Neural cell (in vitro differentiated cells): ENCODE measurements at regions not wholly inside any gene's neighbourhood (a gene's known extent, or its start where the extent isn't known, plus 50 kb on each side); places are given as distances from the start of the nearest gene placed in this dataset.

Experiments used
- H2AFZ ChIP-seq: fragments of 200-600, 300-800 bp; sonication (generic), shearing (Covaris generic); 2 replicates; pipeline ENCODE4 v1.6.0; 2014; ENCODE audit warnings: low read depth, mild to moderate bottlenecking, antibody characterized with exemption, low read length, moderate library complexity
- H3F3A ChIP-seq: fragments of 200-600 bp; shearing (Covaris generic); 2 replicates; pipeline ENCODE4 v1.6.1; 2016; ENCODE audit warnings: mild to moderate bottlenecking, moderate library complexity, mixed read lengths, antibody characterized with exemption, low read length; ENCODE audit not compliant: insufficient read depth, poor library complexity, severe bottlenecking
- H3K27ac ChIP-seq: fragments of 200-600, 300-800 bp; sonication (generic), shearing (Covaris generic); 2 replicates; pipeline ENCODE4 v1.5.1; 2014; ENCODE audit warnings: mild to moderate bottlenecking, low read length, moderate library complexity
- H3K27me3 ChIP-seq: fragments of 300-800, 200-600 bp; sonication (generic), shearing (Covaris generic); 2 replicates; pipeline ENCODE4 v1.6.0; 2014; ENCODE audit warnings: mild to moderate bottlenecking, low read depth, low read length, moderate library complexity; ENCODE audit not compliant: insufficient read depth
- H3K36me3 ChIP-seq: fragments of 300-800, 200-600 bp; sonication (generic), shearing (Covaris generic); 2 replicates; pipeline ENCODE4 v1.5.1; 2014; ENCODE audit warnings: mild to moderate bottlenecking, antibody characterized with exemption, low read length, moderate library complexity; ENCODE audit not compliant: insufficient read depth
- H3K4me2 ChIP-seq: fragments of 300-800, 200-600 bp; sonication (generic), shearing (Covaris generic); 2 replicates; pipeline ENCODE4 v1.6.0; 2014; ENCODE audit warnings: mild to moderate bottlenecking, low read length
- H3K4me3 ChIP-seq: fragments of 300-800, 200-600 bp; sonication (generic), shearing (Covaris generic); 2 replicates; pipeline ENCODE4 v1.5.1; 2014; ENCODE audit warnings: mild to moderate bottlenecking, low read length, moderate library complexity
- H3K79me2 ChIP-seq: fragments of 200-600 bp; shearing (Covaris generic); replicated peaks from 2 replicates; pipeline ENCODE4 v1.6.0; 2014; ENCODE audit warnings: mild to moderate bottlenecking, low read length, moderate library complexity; ENCODE audit not compliant: insufficient read depth
- H3K9ac ChIP-seq: fragments of 300-800, 200-600 bp; sonication (generic), shearing (Covaris generic); 2 replicates; pipeline ENCODE4 v1.6.1; 2016; ENCODE audit warnings: mild to moderate bottlenecking, low read length, mixed read lengths
- H3K9me2 ChIP-seq: fragments of 200-600 bp; shearing (Covaris generic); 2 replicates; pipeline ENCODE4 v1.6.1; 2016; ENCODE audit warnings: mild to moderate bottlenecking, low read length, mixed read lengths; ENCODE audit not compliant: insufficient read depth
- H3K9me3 ChIP-seq: fragments of 200-600, 300-800 bp; sonication (generic), shearing (Covaris generic); 2 replicates; pipeline ENCODE4 v1.6.1; 2016; ENCODE audit warnings: mild to moderate bottlenecking, mixed run types, low read length, moderate library complexity, mixed read lengths
- H4K20me1 ChIP-seq: fragments of 200-600 bp; shearing (Covaris generic); 2 replicates; pipeline ENCODE4 v1.6.1; 2016; ENCODE audit warnings: mild to moderate bottlenecking, mixed run types; ENCODE audit not compliant: insufficient read depth
- EP300 ChIP-seq: fragments of 450-650 bp; conservative IDR thresholded peaks from 2 replicates; pipeline ENCODE4 v1.6.1; 2014; ENCODE audit warnings: antibody characterized with exemption, mild to moderate bottlenecking, moderate library complexity; ENCODE audit not compliant: poor library complexity, severe bottlenecking
- EZH2 ChIP-seq: fragments of 200-600, 300-800 bp; shearing (Covaris generic), sonication (generic); IDR thresholded peaks from 2 replicates; pipeline ENCODE4 v1.6.1; 2014; ENCODE audit warnings: antibody characterized with exemption, low read length, borderline replicate concordance, mild to moderate bottlenecking; ENCODE audit not compliant: insufficient read depth, poor library complexity, severe bottlenecking
- MXI1 ChIP-seq: fragments of 450-650 bp; conservative IDR thresholded peaks from 2 replicates; pipeline ENCODE4 v1.6.1; 2014; ENCODE audit warnings: antibody characterized with exemption, mild to moderate bottlenecking; ENCODE audit not compliant: poor library complexity, severe bottlenecking
- POLR2AphosphoS5 ChIP-seq: IDR thresholded peaks from 2 replicates; pipeline ENCODE4 v1.6.1; 2012
- RAD21 ChIP-seq: fragments of 450-650 bp; conservative IDR thresholded peaks from 2 replicates; pipeline ENCODE4 v1.6.1; 2014; ENCODE audit warnings: antibody characterized with exemption, mild to moderate bottlenecking, moderate library complexity
- REST ChIP-seq: IDR thresholded peaks from 2 replicates; pipeline ENCODE4 v1.6.1; 2012; ENCODE audit warnings: borderline replicate concordance
- SMC3 ChIP-seq: fragments of 450-650 bp; conservative IDR thresholded peaks from 2 replicates; pipeline ENCODE4 v1.6.1; 2014; ENCODE audit warnings: antibody characterized with exemption, mild to moderate bottlenecking, moderate library complexity; ENCODE audit not compliant: poor library complexity
- TAF1 ChIP-seq: IDR thresholded peaks from 2 replicates; pipeline ENCODE4 v1.6.1; 2012; ENCODE audit warnings: low read depth
- TF ChIP-seq, protein P1 (sequence below): fragments of 450-650 bp; IDR thresholded peaks from 2 replicates; pipeline ENCODE4 v1.5.1; 2014; ENCODE audit warnings: antibody characterized with exemption, mild to moderate bottlenecking, moderate library complexity; ENCODE audit not compliant: poor library complexity, severe bottlenecking

DNA sequence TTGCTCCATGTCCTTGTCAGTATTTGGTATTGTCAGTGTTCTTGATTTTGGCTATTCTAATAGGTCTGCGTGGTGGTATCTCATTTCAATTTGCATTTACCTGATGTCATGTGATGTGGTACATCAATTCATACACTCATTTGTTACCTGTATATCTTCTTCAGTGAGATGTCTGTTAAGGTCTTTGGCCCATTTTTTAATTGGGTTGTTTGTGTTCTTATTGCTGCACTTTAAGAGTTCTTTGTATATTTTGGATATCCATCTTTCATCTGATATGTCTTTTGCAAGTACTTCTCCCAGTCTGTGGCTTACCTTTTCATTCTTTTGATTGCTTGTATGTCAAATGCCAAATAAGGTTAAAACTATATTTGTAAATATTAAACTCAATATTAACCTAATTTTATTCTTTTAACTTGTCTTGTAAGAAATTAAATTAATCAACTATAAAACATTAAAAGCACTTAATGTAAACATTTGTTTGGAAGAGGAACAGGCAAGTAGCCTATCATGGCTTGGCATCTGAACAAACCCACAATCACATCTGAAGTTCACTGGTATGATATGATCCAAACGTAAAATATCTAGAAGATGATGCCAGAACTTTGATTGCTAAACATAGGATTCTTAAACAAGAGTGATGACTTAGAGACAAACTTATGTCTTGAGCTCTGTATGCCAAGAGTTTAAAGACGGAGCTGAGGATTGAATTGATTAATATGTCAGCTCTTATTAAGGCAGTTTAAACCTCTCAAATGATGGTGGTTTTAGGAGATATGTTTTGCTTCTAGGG lies 587.3 kb downstream of the ANXA1 start:
- Histone ChIP-seq H3K27me3 (no peaks in the 10 kb centered on the region), H3K36me3 (no peaks in the 10 kb centered on the region), H3K9ac (no peak overlapping the region), H3K4me3 (no peak overlapping the region), H3K9me2 (no peaks in the 10 kb centered on the region), H4K20me1 (no peaks in the 10 kb centered on the region), H3K27ac (no peak overlapping the region), H3K9me3 (no peaks in the 10 kb centered on the region), H3F3A (no peaks in the 10 kb centered on the region), H2AFZ (no peak overlapping the region), H3K4me2 (no peak overlapping the region), H3K79me2 (no peaks in the 10 kb centered on the region)
- TF ChIP-seq EP300: no peak
- TF ChIP-seq RAD21: no peak

DNA sequence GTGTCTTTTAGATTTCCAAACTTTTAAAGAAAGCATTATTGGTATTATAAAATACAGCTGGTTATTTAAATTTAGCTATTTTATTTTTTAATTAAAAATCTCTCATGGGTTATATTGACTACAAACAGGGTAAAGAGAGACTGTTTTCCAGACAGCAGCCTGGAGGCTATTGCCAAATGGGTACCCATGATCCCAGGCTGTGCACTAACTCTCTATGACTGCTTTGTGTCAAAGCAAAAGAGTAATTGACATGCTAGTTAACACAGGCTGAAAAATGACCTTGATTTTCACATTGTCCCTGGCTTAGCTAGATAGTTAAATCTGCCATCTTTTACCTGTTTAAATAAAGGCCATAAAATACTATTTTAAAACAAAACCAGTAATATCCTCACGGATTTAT lies 589.7 kb downstream of the ANXA1 start:
- H3K27ac ChIP-seq: no peak overlapping the region
- H3K4me2 ChIP-seq: no peak overlapping the region
- H4K20me1 ChIP-seq: no peaks in the 10 kb centered on the region
- no peaks in the 10 kb centered on the region for H3K27me3 ChIP-seq
- no peaks in the 10 kb centered on the region for H3K79me2 ChIP-seq
- H3K36me3 ChIP-seq: no peaks in the 10 kb centered on the region
- TF ChIP-seq REST (no peak), MXI1 (no peak), RAD21 (no peak), EP300 (no peak), SMC3 (no peak), POLR2AphosphoS5 (no peak), TAF1 (no peak), EZH2 (no peak)
- TF ChIP-seq, protein P1, sequence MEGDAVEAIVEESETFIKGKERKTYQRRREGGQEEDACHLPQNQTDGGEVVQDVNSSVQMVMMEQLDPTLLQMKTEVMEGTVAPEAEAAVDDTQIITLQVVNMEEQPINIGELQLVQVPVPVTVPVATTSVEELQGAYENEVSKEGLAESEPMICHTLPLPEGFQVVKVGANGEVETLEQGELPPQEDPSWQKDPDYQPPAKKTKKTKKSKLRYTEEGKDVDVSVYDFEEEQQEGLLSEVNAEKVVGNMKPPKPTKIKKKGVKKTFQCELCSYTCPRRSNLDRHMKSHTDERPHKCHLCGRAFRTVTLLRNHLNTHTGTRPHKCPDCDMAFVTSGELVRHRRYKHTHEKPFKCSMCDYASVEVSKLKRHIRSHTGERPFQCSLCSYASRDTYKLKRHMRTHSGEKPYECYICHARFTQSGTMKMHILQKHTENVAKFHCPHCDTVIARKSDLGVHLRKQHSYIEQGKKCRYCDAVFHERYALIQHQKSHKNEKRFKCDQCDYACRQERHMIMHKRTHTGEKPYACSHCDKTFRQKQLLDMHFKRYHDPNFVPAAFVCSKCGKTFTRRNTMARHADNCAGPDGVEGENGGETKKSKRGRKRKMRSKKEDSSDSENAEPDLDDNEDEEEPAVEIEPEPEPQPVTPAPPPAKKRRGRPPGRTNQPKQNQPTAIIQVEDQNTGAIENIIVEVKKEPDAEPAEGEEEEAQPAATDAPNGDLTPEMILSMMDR: no peak
- no peaks in the 10 kb centered on the region for H3F3A ChIP-seq
- H3K4me3 ChIP-seq: no peak overlapping the region
- H3K9me2 ChIP-seq: no peaks in the 10 kb centered on the region
- no peak overlapping the region for H3K9ac ChIP-seq
- H3K9me3 ChIP-seq: no peaks in the 10 kb centered on the region
- H2AFZ ChIP-seq: no peak overlapping the region
